Colonic mucosa (tissue), 4 donors: ENCODE measurements at regions not wholly inside any gene's neighbourhood (a gene's known extent, or its start where the extent isn't known, plus 50 kb on each side); places are given as distances from the start of the nearest gene placed in this dataset.

Experiments used
- DNase-seq: peaks from one replicate; pipeline ENCODE4 v3.0.0-alpha.2; 2020
- H3K27ac ChIP-seq: fragments of 200-600 bp; one replicate; pipeline ENCODE4 v1.8.0; 2021
- H3K27me3 ChIP-seq: fragments of 200-600 bp; one replicate; pipeline ENCODE4 v1.8.0; 2021
- H3K36me3 ChIP-seq: fragments of 200-600 bp; one replicate; pipeline ENCODE4 v1.8.0; 2021
- H3K4me1 ChIP-seq: fragments of 200-600 bp; one replicate; pipeline ENCODE4 v1.8.0; 2021; ENCODE audit warnings: mild to moderate bottlenecking
- H3K4me3 ChIP-seq: fragments of 200-600 bp; one replicate; pipeline ENCODE4 v1.8.0; 2021
- H3K9ac ChIP-seq, 2 donors: one replicate each; pipeline ENCODE4 v1.7.0; 2013; ENCODE audit warnings: control low read depth in 2 of 2, low read depth in 2 of 2, low read length in 2 of 2
- H3K9me3 ChIP-seq: fragments of 200-600 bp; one replicate; pipeline ENCODE4 v1.8.0; 2021
- CTCF ChIP-seq: fragments of 200-600 bp; IDR thresholded peaks from one replicate; pipeline ENCODE4 v1.8.0; 2022; ENCODE audit warnings: antibody characterized with exemption, mild to moderate bottlenecking
- intact Hi-C: fragments of 100-400 bp; cut with DNase I; formaldehyde crosslinking; loops from one replicate; pipeline ENCODE4 v1.14.1; 2022
- donor health status: healthy.
- donor health status: DM: no; HTN: no; CAD: no.
- donor health status: DM: no; HTN: no; CAD: no.

GRCh38 chr9:101792475-101792874 is 54.0 kb upstream of the GRIN3A start:
- Histone ChIP-seq H3K27ac (no peak overlapping the region), H3K27me3 (no peaks in the 10 kb centered on the region), H3K9me3 (no peaks in the 10 kb centered on the region), H3K36me3 (no peaks in the 10 kb centered on the region), H3K4me1 (no peaks in the 10 kb centered on the region), H3K9ac (no peak overlapping the region), H3K4me3 (no peak overlapping the region)
- no peak for DNase-seq
- intact Hi-C loops, result loop anchor here (10.0 kb wide), 1 partner anchor 182 kb away; no protein-coding TSS in a partner anchor
- TF ChIP-seq CTCF, result no peak

- TF ChIP-seq CTCF, result peak; percentile 32
- Histone ChIP-seq H3K27me3 (no peaks in the 10 kb centered on the region), H3K4me1 (no peaks in the 10 kb centered on the region), H3K27ac (no peak overlapping the region), H3K9ac (no peak overlapping the region), H3K36me3 (no peaks in the 10 kb centered on the region), H3K9me3 (no peaks in the 10 kb centered on the region), H3K4me3 (no peak overlapping the region)
- peak; percentile 49 for DNase-seq
- intact Hi-C loops, result loop anchor here (10.0 kb wide), 1 partner anchor 183 kb away; no protein-coding TSS in a partner anchor
Measured at GRCh38 chr9:101791938-101792337, 53.5 kb upstream of the GRIN3A start.

- intact Hi-C loops, result loop anchor here (10.0 kb wide), 1 partner anchor 183 kb away; no protein-coding TSS in a partner anchor
- Histone ChIP-seq H3K9ac (no peak overlapping the region), H3K36me3 (no peaks in the 10 kb centered on the region), H3K27me3 (no peaks in the 10 kb centered on the region), H3K9me3 (no peaks in the 10 kb centered on the region), H3K4me1 (no peaks in the 10 kb centered on the region), H3K4me3 (no peak overlapping the region), H3K27ac (no peak overlapping the region)
- TF ChIP-seq CTCF, result no peak
- DNase-seq, result no peak
Measured at GRCh38 chr9:101791533-101791932, 53.1 kb upstream of the GRIN3A start.
